Lower leg skin (tissue), 4 donors: ENCODE measurements at regions not wholly inside any gene's neighbourhood (a gene's known extent, or its start where the extent isn't known, plus 50 kb on each side); places are given as distances from the start of the nearest gene placed in this dataset.

Experiments used
- DNase-seq, 2 donors: peaks; one replicate each; pipeline ENCODE4 v3.0.0-alpha.2; 2019; ENCODE audit warnings: low spot score in 2 of 2
- H3K4me3 ChIP-seq: fragments of 200-600 bp; sonication (generic); 2 replicates; pipeline ENCODE4 v1.5.1; 2017; ENCODE audit warnings: mild to moderate bottlenecking, low read depth; ENCODE audit not compliant: poor library complexity, severe bottlenecking
- CTCF ChIP-seq, 3 donors: fragments of 450-650 bp; IDR thresholded peaks; one replicate each; pipeline ENCODE4 v1.5.1; 2016; ENCODE audit warnings: antibody characterized with exemption in 3 of 3, mild to moderate bottlenecking in 3 of 3, moderate library complexity in 2 of 3
- POLR2A ChIP-seq, 2 donors: fragments of 450-650 bp; IDR thresholded peaks; one replicate each; pipeline ENCODE4 v1.6.1; 2016 to 2017; ENCODE audit warnings: antibody characterized with exemption in 2 of 2, mild to moderate bottlenecking in 1 of 2, moderate library complexity in 1 of 2
- WGBS, 2 donors: methylation state at CpG; one replicate each; pipeline ENCODE4 v1.1.5; 2018; 5-methylcytosine and 5-hydroxymethylcytosine counted together
- intact Hi-C: fragments of 100-400 bp; cut with DNase I; formaldehyde crosslinking; loops from one replicate; pipeline ENCODE4 v1.15.0; 2023; ENCODE audit warnings: low total_unique reads

- intact Hi-C loops: no loop called here
- no peak overlapping the region for H3K4me3 ChIP-seq
- WGBS, 2 donors: 70 to 82% methylated on average over 5 of the region's 5 CpGs
- TF ChIP-seq POLR2A (IDR thresholded peaks at IDR 0.05): no peak
- no peak for TF ChIP-seq CTCF (IDR thresholded peaks at IDR 0.05)
- DNase-seq: no peak
These were observed 268.6 kb downstream of the JRKL start for GRCh38 chr11:96658436-96658835.

GRCh38 chr11:96664110-96664509 lies 274.3 kb downstream of the JRKL start:
- DNase-seq: no peak
- intact Hi-C loops: no loop called here
- H3K4me3 ChIP-seq: no peak overlapping the region
- TF ChIP-seq CTCF (IDR thresholded peaks at IDR 0.05) (no peak), POLR2A (IDR thresholded peaks at IDR 0.05) (no peak)
- WGBS, 2 donors: 50 to 55% methylated on average over 2 of the region's 2 CpGs

DNA sequence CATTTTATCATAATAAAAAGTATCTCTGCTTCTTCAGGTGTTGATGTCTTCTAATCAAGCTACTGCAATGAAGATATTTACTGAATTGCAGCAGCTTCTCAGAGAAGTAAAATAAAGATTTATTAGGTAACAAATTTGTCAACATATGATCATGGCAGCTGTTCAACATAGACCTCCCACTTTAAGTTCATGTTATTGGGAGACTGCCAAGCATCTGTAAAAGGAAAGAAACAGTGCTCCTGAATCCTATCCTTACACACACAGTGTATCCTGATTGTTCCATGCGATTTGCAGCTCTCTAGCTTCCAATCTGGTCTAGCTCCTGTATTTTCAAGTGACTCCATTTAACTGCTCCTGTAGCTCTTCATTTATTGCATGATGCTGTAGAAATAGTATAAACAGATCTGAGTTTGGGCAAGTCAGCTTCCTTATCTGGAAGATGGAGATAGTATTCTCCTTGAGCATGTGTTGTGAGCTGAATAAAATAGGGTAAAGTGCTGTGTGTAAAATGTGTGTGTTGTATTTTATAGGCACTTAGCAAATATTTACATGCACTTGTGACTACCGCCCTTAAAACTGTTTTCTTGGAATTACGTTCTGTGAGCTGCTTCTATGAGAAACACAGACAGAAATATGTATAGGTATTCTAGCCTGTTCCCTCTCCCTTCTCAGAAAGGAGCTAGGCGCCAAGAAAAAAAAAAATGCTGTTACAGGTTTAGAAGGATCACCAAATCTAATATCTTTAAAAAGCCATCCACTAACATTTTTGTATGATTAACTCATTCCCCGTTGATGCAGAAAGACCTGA lies 290.6 kb downstream of the JRKL start:
- 45 to 50% methylated on average over 5 of the region's 5 CpGs for WGBS, 2 donors
- intact Hi-C loops: no loop called here
- TF ChIP-seq POLR2A (IDR thresholded peaks at IDR 0.05): no peak
- TF ChIP-seq CTCF (IDR thresholded peaks at IDR 0.05): no peak
- no peak for DNase-seq
- no peak overlapping the region for H3K4me3 ChIP-seq

GRCh38 chr11:96681019-96681716 lies 291.4 kb downstream of the JRKL start:
- H3K4me3 ChIP-seq: no peak overlapping the region
- intact Hi-C loops: no loop called here
- no peak for DNase-seq
- TF ChIP-seq CTCF (IDR thresholded peaks at IDR 0.05): no peak
- no peak for TF ChIP-seq POLR2A (IDR thresholded peaks at IDR 0.05)
- 36 to 41% methylated on average over 5 of the region's 5 CpGs for WGBS, 2 donors

- 74 to 81% methylated on average over 5 of the region's 5 CpGs for WGBS, 2 donors
- no peak for DNase-seq
- intact Hi-C loops: no loop called here
- no peak overlapping the region for H3K4me3 ChIP-seq
- no peak for TF ChIP-seq POLR2A (IDR thresholded peaks at IDR 0.05)
- TF ChIP-seq CTCF (IDR thresholded peaks at IDR 0.05): no peak
These were observed 304.5 kb downstream of the JRKL start for GRCh38 chr11:96694338-96694737.
